ENCODE measurements at regions not wholly inside any gene's neighbourhood (a gene's known extent, or its start where the extent isn't known, plus 50 kb on each side); places are given as distances from the start of the nearest gene placed in this dataset.

DNA sequence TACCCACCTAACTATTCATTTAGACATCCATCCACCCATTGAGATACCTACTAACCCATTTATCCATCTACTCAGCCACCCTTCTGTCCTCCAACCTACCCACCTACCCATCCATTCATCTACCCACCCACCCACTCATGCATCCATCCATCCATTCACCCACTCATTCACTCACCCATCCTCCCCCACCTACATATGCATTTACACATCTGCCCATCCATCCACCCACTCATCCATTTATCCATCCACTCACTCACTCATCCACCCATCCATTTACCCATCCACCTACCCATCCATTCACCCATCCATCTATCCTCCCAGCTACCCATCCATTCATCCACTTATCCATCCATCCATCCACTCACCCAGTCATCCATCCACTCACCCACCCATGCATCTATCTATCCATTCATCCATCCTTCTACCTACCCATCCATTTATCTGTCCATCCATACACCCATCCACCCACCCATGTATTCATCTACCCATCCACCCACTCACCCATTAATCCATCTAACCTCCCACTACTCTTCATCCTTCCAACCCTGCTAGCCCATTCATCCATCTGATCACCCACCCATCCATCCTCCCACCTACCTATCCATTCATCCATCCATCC, 378.7 kb downstream of the CTTN start:
- intact Hi-C loops (cut with DNase I), result no loop called here
- ATAC-seq (no peak), DNase-seq (ENCODE audit: low spot score) (no peak)

DNA sequence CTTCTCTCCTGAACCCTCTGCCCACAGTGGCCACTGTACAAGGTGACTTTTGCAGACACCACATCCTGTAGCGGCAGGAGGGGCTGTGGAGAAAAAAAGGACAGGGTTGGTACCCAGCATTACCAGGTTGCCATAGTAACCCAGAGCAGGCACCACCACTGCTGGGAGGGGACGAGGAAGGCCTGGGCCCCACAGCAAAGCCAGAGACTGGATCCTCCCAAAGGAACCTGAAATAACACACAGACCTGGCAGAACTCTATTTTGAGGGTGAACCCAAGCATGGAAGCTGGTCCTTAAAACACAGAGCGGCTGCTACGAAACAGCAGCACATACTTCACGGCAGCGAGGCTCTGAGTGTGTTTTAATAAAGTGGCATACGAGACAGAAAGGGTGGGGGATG, 380.6 kb downstream of the CTTN start:
- no peak for DNase-seq (ENCODE audit: low spot score)
- intact Hi-C loops (cut with DNase I), result no loop called here
- no peak for ATAC-seq

DNA sequence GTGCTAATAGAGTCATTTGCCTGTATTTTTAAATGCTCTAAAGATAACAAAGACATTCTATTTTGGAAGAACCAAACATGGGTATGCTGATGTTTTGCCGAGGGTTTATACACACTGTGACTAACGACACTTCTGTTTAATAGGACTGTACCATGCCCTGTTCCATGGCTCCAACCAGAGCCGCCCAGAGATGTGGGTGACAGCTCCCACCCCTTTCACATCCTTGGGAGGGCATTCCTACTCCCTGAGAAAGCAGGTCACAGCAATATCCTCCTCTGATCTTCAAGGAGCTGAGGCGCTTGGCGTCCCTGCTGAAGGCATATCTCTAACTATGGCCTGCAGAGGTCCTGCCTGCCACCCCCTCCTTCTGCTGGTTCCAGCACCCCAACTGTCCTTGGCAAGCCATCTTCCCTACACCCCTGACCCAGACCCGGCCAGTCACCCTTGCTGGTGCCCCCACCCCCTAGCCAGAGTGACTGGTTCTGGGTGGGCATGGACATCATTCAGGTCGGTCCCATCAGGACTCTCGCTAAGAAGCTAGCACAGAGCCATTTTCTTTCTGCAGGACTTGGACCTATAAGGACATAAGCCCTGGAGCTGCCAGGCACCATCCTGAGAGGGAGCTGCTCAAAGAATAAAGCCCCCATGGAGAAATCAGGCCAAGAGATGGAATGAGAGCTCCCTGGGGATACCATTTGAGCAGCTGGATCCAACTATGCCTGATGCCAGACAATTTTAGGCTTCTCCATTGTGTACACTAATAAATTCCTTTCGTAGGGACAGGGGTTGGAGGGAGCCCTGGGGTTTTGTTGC, 381.3 kb downstream of the CTTN start:
- DNase-seq (ENCODE audit: low spot score), result no peak
- intact Hi-C loops (cut with DNase I), result no loop called here

DNA sequence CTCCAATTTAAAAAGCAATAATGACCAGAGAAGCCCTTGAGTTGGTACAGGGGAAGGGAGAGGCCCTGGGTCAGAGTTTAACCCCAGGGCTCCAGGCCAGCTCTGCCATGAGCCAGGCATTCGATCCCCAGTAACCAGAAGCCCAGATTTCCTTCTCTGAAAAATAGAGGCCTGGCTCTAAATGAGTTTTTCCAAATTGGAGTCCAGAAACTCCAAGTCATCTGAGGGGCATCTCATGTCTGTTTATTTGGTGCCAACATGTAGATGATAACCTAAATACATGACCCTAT, 381.9 kb downstream of the CTTN start:
- intact Hi-C loops (cut with DNase I), result no loop called here
- no peak for DNase-seq (ENCODE audit: low spot score)
- ATAC-seq, result no peak

More for the DNA sequence above, 381.3 kb downstream of the CTTN start:
- ATAC-seq, result no peak

DNA sequence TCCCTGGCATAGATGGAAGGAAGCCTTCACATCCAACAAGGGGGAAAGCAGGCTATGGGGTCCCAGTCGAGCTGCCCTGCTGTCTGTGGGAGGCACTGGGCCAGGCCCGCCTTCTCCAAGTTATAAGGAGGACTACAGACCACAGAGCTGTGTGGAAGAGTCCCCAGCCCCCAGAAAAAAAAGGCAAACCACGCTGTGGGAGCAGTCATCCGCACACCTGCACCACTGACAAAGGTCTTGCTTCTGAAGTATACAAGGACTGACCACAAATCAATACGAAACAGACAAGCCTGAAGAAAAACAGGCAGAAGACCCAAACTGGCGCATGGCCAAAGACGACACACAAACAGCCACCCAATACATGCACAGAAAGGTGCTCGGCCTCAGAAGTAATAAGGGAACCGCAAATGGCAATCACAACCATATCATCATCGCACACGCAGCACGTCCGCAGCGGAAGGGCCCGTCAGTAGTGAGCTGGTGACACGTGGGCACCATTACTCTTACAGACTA, 384.1 kb downstream of the CTTN start:
- ATAC-seq (no peak), DNase-seq (ENCODE audit: low spot score) (no peak)
- intact Hi-C loops (cut with DNase I), result no loop called here

DNA sequence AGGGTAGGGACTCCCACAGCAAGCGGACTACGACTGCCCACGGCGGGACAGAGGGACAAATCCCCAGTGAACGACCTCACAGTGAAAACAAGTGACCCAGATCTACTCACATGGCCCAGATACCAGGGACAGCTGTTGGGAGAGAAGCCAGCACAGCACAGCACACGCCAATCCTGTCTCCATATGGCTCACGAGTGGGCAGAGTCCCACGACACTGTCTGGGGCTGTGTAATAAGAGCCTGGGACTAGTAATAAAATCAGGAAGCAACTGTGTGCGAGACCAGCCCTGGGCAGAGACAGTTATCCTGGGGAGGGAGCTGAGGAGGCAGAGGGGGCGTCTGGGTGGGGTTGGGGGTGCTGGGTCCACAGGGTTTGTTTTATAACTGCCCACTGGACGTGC, 385.0 kb downstream of the CTTN start:
- intact Hi-C loops (cut with DNase I), result no loop called here
- ATAC-seq, result no peak

DNA sequence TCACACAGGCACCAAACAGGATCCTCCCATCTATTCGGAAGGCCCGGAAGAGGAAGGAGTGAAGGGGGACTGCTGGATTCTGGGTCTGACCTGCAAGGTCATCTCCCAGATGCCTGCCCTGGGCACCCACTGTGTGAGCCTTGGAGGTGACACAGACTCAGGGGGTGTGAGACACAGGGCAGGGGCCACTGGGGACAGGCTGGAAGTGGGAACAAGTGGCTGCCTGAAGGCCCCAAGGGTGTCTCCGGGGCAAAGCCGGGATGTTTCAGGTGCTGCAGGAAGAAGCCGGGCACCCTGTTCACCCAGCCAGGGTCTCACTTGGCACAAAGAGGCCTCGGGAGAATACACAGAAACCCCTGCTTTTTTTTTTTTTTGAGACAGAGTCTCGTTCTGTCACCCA, 385.5 kb downstream of the CTTN start:
- intact Hi-C loops (cut with DNase I), result no loop called here
- no peak for ATAC-seq
- DNase-seq (ENCODE audit: low spot score), result no peak

More for the DNA sequence above, 385.0 kb downstream of the CTTN start:
- DNase-seq (ENCODE audit: low spot score), result no peak

DNA sequence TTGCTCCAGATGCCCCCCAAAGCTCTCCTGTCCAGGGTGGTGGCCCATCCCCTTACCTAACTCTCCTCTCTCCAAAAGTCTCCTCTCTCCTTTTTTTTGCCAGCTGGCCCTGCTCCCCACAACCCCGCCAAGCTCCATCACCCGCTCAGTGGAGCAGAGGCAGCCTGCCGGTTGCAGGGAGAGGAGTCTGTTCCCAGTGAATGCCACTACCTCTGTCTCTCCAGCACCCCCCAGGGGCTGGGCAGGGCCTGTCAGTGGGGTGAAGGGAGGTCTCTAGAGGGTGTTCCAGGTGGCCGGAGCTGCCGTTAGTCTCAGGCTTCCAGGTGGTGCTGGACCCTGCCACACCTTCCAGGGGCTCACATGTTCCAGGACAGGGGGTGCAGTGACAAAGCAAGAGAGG, 387.0 kb downstream of the CTTN start:
- intact Hi-C loops (cut with DNase I), result no loop called here
- DNase-seq (ENCODE audit: low spot score), result no peak
- no peak for ATAC-seq

DNA sequence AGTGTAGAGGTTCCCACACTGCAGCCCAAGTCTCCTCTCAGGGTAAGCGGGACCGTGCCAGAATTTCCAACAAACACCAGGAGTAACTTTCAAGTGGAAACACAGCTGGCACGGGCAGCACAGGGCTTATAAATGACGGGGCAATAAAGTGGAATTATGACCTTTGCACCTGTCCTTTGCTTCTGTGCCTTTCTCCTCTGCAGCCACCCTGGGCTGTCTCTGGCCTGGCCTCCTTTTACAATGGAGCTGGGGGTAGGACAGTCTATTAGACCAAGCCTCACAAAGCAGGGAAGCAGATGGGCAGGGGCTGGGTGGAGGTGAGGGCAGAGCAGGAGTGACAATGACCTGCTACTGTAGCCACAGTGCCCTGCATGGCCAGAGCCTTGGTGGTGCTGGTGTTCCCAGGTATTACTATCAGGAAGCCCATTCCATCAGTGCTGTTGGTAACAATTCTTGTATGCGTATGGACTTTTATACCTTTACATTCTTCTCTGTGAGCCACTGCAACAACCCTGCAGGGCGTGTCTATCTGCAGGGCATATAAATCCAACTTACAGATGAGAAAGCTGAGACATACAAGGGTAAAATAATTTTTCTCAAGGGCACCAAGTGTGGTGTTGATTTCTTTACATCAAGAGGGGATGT, 387.8 kb downstream of the CTTN start:
- no peak for ATAC-seq
- intact Hi-C loops (cut with DNase I), result no loop called here
- no peak for DNase-seq (ENCODE audit: low spot score)

DNA sequence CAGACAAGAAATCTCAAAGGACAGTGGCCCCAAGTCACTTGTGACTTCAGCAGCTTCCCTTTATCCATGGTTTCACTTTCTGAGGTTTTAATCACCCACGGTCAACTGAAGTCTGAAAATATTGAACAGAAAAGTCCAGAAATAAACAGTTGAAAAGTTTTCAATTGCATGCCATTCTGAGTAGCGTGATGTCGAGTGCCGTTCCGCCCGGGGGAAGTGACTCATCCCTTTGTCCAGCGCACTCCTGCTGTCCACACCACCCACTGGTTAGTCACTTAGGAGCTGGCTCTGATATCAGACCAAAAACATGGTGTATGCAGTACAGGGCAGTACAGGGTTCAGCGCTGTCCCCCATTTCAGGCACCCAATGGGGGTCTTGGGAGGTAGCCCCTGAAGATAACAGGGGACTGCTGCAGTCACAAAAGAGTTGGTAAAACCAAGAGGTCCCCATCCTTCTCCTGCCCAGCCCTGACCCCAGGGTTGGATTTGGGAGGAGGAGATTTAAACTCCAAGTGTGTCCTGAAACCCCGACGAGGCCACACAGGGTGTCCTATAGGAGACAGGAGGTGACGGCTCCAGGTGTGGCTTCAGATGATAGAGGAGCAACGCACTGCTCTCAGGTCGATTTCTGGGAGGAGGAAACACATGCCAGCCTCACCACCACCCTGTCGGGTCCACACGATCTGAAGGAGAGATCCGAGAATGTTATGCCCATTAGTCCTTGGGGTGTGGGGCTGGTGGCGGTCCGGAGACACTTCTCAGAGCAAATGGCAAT, 390.1 kb downstream of the CTTN start:
- no peak for DNase-seq (ENCODE audit: low spot score)
- intact Hi-C loops (cut with DNase I), result no loop called here
- ATAC-seq, result no peak

DNA sequence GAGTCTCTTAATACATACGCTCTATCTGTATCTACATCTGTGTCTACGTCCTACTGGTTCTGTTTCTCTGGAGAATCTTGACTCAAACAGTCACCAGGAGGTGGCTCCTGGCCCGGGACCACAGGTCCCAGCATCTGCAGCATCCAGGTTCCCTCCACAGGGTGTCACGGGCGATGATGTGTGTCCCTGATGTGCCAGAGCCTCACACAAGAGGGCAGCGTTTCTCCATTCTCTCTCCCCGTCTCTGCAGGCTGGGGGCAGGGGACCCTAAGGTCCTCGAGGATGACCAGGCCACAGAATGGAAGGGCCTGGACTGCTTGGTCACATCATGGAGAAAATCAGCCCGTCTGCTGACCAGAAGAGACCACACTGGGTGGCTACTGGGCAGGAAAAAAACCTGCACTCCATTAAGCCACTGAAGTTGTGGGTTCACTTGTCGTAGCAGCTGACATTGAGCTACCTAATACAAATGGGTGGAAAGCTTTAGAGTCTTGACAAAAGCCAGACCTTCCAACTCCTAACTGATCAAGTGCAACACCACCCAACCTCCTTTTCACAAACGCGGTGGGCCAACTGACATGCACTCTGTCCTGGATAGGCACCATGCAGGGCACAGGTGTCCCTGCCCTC, 392.5 kb downstream of the CTTN start:
- intact Hi-C loops (cut with DNase I), result no loop called here
- DNase-seq (ENCODE audit: low spot score) (no peak), ATAC-seq (no peak)

DNA sequence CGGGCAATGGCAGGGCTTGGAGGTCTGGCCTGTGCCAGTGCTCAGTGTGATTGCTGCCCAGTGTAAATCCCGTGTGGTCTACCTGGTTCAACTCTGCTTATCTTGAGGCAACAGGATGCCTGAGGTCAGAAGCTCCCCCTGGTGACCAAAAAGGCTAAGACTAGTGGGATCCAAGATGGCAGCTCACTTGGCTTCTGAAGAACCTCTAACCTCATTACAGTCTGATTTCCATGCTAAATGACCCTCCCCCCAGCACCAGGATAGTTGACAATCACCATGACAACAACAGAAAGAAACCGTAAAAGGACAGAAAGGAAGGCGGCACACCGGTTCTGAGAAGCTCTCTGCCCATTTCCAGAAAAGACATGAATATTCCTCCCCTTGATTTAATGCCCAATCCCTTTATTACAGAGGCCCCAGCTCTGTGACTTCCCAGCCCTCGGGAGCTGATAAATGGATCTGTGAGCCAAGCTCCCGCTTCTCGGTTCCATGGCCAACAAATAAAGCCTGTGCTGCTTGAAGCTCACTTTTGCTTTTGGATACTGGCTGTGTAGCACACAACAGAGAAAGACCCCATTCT, 398.4 kb downstream of the CTTN start:
- no peak for DNase-seq (ENCODE audit: low spot score)
- no peak for ATAC-seq
- intact Hi-C loops (cut with DNase I), result no loop called here

DNA sequence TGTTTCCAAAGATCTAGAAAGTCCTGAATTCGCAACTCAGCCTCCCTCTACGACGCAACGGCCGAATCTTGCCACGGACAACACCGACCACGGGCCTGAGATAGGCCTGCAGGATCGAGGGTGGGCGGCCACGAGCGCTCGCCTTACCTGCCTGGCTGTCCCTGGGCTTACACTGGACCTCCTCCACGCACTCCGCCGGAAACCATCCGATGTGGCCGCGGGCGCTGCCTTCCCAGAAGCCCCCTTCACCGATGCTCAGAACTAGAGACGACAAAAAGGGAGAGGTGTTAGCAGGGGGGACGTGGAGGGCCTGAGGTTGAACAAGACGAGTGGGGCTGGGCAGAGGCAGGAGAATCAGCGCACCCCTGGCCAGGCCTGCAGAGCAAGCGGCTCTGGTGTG, 400.0 kb downstream of the CTTN start:
- intact Hi-C loops (cut with DNase I), result no loop called here

DNA sequence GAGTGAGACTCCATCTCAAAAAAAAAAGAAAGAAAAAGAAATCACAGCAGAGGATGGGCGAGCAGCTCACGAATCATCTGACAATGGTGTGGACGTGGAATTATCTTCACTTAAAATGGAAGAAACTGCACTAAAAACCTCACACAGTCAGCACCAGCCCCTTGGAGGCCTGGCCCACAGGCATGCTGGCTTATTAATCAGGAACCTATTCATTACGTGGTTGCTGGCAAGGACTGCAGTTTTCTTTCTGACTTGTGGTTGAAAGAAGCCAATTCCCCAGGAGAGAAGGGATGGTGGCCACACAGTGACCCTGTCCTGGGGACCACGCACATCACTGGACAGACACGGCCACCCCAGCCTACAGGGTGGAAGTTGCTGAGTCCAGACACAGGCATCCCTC, 401.1 kb downstream of the CTTN start:
- intact Hi-C loops (cut with DNase I), result no loop called here
- DNase-seq (ENCODE audit: low spot score) (no peak), ATAC-seq (no peak)

More for the DNA sequence above, 400.0 kb downstream of the CTTN start:
- no peak for ATAC-seq
- no peak for DNase-seq (ENCODE audit: low spot score)

DNA sequence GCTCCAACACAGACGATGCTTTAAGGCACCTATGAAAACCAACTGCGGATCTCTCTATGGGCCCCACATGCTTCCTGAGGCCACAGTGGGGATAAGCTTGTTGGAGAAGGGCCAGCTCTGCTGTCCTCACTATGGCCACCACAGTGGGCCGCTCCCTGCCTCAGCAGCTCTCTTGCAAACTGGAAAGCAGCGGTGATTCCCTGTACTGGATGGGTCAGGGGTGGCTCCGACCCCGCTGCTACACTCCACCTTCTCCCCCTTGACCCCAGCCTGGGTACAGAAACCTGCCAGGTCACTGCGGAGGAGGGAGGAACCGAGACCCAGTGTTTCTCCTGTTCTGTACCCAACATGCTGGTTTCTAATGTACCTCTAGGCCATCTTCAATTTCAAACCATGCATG, 403.9 kb downstream of the CTTN start:
- ATAC-seq (no peak), DNase-seq (ENCODE audit: low spot score) (no peak)
- intact Hi-C loops (cut with DNase I), result no loop called here

DNA sequence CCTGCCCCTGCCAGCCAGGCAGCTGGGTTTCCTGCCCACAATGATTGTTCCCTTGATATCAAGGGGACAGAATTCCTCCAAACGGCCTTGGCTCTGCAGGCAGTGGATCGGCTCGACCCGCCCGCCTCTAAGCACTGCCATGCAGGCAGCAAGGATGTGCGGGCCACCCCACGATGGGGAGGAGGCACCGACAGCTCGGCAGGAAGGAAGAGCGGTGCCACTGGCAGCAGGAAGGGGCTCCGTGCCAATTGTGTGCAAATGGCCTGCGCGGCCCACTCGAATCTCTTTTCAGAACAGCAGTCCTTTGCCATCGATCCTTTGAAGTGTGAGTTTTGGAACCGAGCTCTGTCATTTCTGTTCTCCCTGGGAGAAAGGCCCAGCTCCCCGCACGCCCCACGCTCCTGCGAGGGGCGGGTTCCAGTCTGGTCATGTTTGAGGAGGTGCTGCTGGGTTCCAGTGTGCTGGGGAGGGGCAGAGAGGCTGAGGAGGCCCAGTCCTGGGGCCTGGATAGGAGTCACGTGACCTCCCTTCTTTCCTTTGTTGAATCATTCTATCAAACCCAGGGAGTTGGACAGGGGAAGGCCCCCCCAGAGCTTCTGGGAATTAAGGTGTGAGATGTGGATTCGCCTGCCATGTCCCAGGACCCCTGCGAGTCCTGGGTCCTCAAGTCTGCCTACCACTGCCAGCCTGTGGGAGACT, 406.0 kb downstream of the CTTN start:
- intact Hi-C loops (cut with DNase I), result no loop called here
- ATAC-seq (no peak), DNase-seq (ENCODE audit: low spot score) (no peak)

DNA sequence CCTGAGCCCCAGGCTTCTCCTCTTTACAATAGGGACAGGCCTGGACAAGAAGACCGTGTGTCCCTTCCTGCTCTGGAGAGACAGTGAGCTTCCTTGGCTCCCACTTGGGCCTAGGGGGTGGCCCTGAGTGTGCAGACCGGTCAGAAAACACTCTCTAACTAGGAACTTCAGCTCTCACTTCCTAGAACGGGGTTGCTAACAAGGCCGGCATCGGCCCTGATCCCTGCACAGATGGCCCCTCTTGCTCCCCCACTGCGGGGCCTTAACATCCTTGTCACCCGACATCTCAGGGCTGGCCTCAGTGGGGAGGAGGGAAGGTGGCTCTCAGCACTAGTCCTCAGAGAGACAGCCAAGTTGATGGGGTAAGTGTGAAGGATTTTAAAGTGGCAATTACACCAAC, 406.9 kb downstream of the CTTN start:
- no peak for DNase-seq (ENCODE audit: low spot score)
- ATAC-seq, result no peak
- intact Hi-C loops (cut with DNase I), result no loop called here

DNA sequence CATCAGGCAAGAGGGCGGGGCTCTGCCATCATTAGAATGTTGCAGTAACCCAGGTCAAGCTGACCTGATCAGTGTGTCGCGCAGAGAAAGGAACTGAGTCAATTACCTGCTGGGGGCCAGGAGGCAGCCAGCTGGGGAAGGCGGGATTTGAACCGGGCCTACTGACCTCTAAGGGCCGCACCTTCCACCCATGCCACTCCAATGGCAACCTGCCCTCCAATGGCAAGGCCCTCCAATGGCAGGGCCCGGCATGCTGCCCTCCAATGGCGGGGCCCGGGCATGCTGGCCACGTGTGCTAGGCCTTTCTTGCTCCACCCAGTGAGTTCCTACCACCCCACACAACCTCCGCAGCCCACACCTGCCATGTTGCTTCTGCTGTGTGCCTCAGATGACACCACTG, 407.6 kb downstream of the CTTN start:
- no peak for ATAC-seq
- DNase-seq (ENCODE audit: low spot score), result no peak
- intact Hi-C loops (cut with DNase I), result no loop called here

Measured in sciatic nerve (tissue), 2 donors.